ENCODE measurements at regions not wholly inside any gene's neighbourhood (a gene's known extent, or its start where the extent isn't known, plus 50 kb on each side); places are given as distances from the start of the nearest gene placed in this dataset.
"Not testable (repeated sequence)": the region's sequence is repeated elsewhere in the genome, so short reads cannot be mapped to it uniquely, and the experiment has no call there.

DNA sequence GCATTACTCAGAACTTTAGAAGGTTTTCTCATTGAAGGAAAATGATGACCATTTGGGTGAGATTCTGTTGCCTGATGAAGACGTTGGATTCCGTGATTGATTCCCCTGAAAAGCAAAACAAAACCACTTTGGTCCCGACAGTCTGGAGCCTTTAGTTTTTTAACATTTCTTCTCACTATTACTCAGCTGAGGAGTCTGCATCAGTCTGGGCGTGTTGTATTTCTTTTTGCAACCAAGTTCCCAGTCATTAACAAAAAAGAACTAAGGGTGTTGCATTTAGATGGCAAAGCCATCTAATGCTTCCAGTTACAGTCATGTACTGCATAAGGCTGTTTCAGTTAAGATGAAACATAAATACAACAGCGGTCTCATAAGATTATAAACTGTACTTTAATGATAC is 343.1 kb upstream of the CDH2 start:
- no peak for DNase-seq

DNA sequence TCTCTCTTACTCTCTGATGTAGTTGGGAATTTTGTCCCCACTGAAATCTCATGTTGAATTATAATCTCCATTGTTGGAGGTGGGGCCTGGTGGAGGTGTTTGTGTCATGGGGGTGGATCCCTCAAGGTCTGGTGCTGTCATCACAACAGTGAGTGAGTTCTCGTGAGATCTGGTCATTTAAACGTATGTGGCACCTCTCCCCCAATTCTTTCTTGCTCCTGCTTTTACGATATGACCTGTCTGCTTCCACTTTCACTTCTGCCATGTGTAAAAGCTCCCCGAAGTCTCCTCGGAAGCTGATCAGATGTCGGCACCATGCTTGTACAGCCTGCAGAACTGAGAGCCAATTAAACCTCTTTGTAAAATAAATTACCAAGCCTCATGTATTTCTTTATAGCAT is 337.8 kb upstream of the CDH2 start:
- no peak for DNase-seq

GRCh38 chr18:28512357-28512756 is 335.4 kb upstream of the CDH2 start:
- DNase-seq: no peak

DNA sequence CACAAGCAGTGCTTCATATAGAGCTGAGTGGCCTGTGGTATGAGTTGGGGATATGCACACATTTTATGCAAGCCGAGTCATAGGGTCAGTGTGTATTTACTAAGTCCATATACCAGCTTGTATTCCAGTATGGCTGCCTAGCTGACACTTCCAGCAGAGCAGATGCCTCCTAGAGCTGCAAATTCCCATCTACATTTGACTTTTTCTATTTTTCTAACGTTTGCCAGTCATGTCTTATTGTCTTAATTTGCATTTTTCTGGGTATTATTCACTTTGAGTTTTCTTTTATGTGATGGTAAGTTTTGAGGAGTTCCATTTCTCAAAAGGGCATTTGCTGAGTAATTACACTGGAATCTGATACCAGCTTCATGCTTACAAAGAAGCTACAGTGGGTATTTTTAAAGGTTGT is 334.5 kb upstream of the CDH2 start:
- no peak for DNase-seq

- DNase-seq: no peak
Measured at GRCh38 chr18:28510210-28510609, 333.3 kb upstream of the CDH2 start.

- DNase-seq: no peak
Measured at GRCh38 chr18:28504066-28504465, 327.1 kb upstream of the CDH2 start.

- no peak for DNase-seq
Measured at GRCh38 chr18:28494151-28494550, 317.2 kb upstream of the CDH2 start.

- DNase-seq: no peak
Measured at GRCh38 chr18:28485918-28486317, 309.0 kb upstream of the CDH2 start.

- no peak for DNase-seq
Measured at GRCh38 chr18:28485210-28485801, 308.4 kb upstream of the CDH2 start.

DNA sequence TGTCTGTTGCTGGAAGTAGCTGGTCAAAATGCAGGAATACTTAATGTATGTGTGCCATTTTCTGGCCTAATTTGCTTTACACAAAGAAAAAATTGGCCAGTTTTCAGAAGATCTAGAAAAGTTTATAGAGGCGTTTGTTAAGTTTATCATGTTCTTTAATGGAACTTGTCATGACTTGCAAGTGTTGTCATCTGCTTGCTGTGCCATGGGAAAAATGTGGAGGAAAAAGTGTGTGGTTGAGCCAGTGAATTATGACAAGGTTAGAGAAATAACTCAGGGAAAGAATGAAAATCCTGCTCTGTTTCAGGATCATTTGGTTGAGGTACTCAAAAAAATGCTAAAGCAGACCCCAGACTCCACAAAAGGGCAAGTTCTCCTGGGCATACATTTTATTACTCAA is 301.6 kb upstream of the CDH2 start:
- DNase-seq: no peak

DNA sequence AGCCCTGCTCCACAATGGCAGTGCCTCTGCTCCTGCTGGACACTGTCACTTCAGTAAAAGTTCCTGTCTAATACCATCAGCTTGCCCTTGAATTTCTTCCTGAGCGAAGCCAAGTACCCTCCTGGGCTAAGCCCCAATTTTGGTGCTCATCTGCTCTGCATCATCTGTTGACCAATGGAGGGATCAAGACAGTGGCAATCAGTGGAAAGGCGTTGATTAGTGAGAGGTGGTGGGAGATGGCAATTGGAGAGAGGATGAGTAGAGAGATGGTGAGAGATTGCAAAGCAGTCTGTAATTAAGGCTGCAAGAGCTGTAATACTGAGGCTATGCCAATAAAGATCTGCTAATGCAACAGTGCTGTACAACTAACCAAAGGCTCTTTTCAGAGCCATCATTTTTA is 299.4 kb upstream of the CDH2 start:
- no peak for DNase-seq

- DNase-seq: no peak
Measured at GRCh38 chr18:28469946-28470345, 293.0 kb upstream of the CDH2 start.

- no peak for DNase-seq
Measured at GRCh38 chr18:28468901-28469300, 292.0 kb upstream of the CDH2 start.

DNA sequence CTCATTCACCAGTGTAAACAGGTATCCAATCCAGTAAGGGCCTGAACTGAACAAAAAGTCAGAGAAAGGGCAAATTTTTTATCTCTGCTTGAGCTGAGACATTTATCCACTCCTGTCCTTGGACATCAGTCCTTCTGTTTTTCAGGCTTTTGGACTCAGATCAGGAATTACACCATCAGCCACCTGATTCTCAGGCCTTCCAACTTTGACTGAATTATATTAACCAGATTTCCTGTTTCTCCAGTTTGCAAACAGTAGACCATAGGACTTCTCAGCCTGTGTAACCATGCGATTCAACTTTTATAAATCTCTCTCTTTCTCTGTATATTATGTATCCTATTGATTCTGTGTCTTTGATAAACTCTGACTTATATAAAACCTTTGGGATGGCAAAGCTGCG is 289.3 kb upstream of the CDH2 start:
- no peak for DNase-seq

- DNase-seq: no peak
Measured at GRCh38 chr18:28459587-28459986, 282.7 kb upstream of the CDH2 start.

DNA sequence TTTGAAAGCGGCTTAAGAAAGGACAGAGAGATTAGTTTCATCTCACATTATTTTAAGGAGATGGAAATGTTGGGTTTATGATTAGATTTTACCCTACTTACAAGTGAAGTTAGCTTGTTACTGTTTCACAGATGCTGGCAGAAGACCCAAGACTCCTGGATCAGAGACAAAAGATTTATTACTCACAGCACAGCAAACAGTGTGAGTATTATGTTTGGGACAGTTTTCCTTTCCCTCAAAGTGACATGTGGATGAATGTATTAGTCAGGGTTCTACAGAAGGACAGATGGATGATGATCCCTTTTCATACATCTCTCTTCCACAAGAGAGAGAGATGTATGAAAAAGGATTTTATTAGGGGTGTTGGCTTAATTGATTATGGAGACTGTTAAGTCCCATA is 281.8 kb upstream of the CDH2 start:
- no peak for DNase-seq

DNA sequence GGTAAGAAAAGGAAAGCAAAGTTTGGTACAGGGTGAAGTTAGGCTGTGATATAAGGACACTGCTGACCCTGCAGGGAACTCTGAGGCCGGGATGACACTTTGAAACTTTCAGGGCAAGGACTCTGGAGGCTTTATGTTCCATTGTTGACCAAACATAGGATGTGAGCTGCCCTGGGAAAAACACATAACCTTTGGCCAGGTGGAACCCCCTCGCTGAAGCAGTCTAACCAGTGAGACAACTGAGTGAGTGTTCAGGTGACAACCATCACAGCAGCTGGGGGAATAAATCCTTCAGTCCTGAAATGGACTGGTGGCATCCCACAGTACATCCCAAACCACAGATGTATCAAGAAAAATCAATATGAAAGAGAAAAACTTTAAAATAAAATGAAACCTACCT is 280.9 kb upstream of the CDH2 start:
- DNase-seq: no peak

- no peak for DNase-seq
Measured at GRCh38 chr18:28455971-28456370, 279.0 kb upstream of the CDH2 start.

GRCh38 chr18:28439870-28440269 is 262.9 kb upstream of the CDH2 start:
- DNase-seq: no peak

- DNase-seq: no peak
Measured at GRCh38 chr18:28438381-28438780, 261.5 kb upstream of the CDH2 start.

DNA sequence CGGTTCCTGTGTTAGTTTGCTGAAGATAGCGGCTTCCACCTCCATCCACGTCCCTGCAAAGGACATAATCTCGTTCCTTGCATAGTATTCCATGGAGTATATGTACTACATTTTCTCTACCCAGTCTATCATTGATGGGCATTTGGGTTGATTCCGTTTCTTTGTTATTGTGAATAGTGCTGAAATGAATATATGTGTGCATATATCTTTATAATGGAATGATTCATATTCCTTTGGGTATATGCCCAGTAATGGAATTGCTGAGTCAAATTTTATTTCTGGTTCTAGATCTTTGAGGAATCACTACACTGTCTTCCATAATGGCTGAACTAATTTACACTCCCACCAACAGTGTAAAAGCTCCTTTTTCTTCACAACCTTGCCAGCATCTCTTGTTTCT is 255.4 kb upstream of the CDH2 start:
- no peak for DNase-seq

DNA sequence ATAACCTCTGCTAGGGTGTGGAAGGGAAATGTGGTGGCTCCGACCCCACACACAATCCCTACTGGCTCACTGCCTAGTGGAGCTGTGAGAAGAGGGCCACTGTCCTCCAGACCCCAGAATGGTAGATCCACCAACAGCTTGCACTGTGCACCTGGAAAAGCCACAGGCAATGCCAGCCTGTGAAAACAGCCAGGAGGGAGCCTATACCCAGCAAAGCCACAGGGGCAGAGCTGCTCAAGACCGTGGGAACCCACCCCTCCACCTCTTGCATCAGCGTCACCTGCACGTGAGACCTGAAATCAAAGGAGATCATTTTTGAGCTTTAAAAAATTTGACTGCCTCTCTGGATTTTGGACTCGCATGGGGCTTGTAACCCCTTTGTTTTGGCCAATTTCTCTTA is 249.0 kb upstream of the CDH2 start:
- DNase-seq: no peak

GRCh38 chr18:28422577-28422976 is 245.6 kb upstream of the CDH2 start:
- DNase-seq: no peak

DNA sequence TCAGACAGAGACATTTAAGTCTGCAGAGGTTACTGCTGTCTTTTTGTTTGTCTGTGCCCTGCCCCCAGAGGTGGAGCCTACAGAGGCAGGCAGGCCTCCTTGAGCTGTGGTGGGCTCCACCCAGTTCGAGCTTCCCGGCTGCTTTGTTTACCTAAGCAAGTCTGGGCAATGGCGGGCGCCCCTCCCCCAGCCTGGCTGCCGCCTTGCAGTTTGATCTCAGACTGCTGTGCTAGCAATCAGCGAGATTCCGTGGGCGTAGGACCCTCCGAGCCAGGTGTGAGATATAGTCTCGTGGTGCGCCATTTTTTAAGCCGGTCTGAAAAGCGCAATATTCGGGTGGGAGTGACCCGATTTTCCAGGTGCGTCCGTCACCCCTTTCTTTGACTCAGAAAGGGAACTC is 245.0 kb upstream of the CDH2 start:
- DNase-seq: not testable (repeated sequence)

DNA sequence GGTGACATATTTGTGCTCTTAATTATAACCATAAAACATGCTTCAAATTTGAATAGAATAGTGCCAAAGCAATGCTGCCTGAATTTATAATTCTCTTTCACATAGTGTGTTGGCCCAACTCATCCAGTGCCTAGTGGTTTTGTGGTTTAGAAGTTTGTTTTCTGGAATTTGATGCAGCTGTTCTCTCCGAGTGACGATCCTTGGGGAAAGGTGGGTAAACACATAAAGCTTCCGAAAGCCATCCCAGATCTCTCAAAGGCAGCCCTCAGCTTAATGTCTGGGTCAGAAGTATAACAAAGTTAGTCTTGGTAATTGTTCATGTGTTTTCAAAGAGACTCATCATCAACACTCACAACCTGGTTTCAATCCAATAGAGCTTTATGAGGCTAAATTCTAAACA is 235.6 kb upstream of the CDH2 start:
- no peak for DNase-seq

- DNase-seq: no peak
Measured at GRCh38 chr18:28411806-28412205, 234.9 kb upstream of the CDH2 start.
